CD14-positive monocyte (primary cell): ENCODE measurements at regions not wholly inside any gene's neighbourhood (a gene's known extent, or its start where the extent isn't known, plus 50 kb on each side); places are given as distances from the start of the nearest gene placed in this dataset.

Experiments
- DNase-seq, 3 donors: peaks; one replicate each; pipeline ENCODE4 v3.0.0-alpha.2; 2011 to 2022
- H2AFZ ChIP-seq: 2 replicates; pipeline ENCODE4 v1.6.0; 2012; ENCODE audit warnings: mild to moderate bottlenecking, low read depth, low read length, inconsistent platforms; ENCODE audit not compliant: insufficient read depth, poor library complexity, severe bottlenecking
- H3K27ac ChIP-seq, 2 donors: 1 replicate in 1 of 2; 2 replicates in 1 of 2; pipeline ENCODE4 v1.5.1; 2012 to 2013; ENCODE audit warnings: low read length in 2 of 2, control low read depth in 1 of 2, inconsistent platforms in 1 of 2, low read depth in 1 of 2, mild to moderate bottlenecking in 1 of 2
- H3K27me3 ChIP-seq, 2 donors: one replicate each; pipeline versions ENCODE4 v1.6.0 to v1.6.1; 2011 to 2013; ENCODE audit warnings: low read length in 2 of 2; ENCODE audit not compliant: control insufficient read depth in 2 of 2, insufficient read depth in 2 of 2
- H3K36me3 ChIP-seq, 2 donors: replicated peaks in 1 of 2; 1 replicate in 1 of 2; 2 replicates in 1 of 2; pipeline versions ENCODE4 v1.5.1 to v1.6.1; 2012 to 2013; ENCODE audit warnings: low read length in 2 of 2, control low read depth in 1 of 2, inconsistent platforms in 1 of 2, mild to moderate bottlenecking in 1 of 2; ENCODE audit not compliant: insufficient read depth in 2 of 2, control insufficient read depth in 1 of 2
- H3K4me1 ChIP-seq, 2 donors: 1 replicate in 1 of 2; 2 replicates in 1 of 2; pipeline versions ENCODE4 v1.5.1 to v1.6.1; 2012 to 2013; ENCODE audit warnings: low read length in 2 of 2, control low read depth in 1 of 2, inconsistent platforms in 1 of 2, mild to moderate bottlenecking in 1 of 2, moderate library complexity in 1 of 2; ENCODE audit not compliant: insufficient read depth in 2 of 2, control insufficient read depth in 1 of 2
- H3K4me2 ChIP-seq: replicated peaks from 2 replicates; pipeline ENCODE3; 2012; ENCODE audit warnings: low read length, moderate library complexity, mild to moderate bottlenecking; ENCODE audit not compliant: poor library complexity, severe bottlenecking; ENCODE audit errors: extremely low read depth
- H3K4me3 ChIP-seq, 3 experiments: fragments of 200-600 bp in 1 of 3; sonication (generic) in 1 of 3; replicated peaks in 1 of 3; 1 replicate in 2 of 3; 2 replicates in 1 of 3; pipeline ENCODE4 v1.5.1; 2011 to 2013; ENCODE audit warnings: low read length in 3 of 3, mild to moderate bottlenecking in 3 of 3, control low read depth in 2 of 3, low read depth in 2 of 3, inconsistent platforms in 1 of 3, moderate library complexity in 1 of 3
- H3K79me2 ChIP-seq: 2 replicates; pipeline ENCODE4 v1.6.0; 2012; ENCODE audit warnings: mild to moderate bottlenecking, control low read depth, inconsistent platforms, low read length, moderate library complexity; ENCODE audit not compliant: insufficient read depth
- H3K9ac ChIP-seq: 2 replicates; pipeline ENCODE4 v1.6.0; 2017; ENCODE audit warnings: low read length, mild to moderate bottlenecking; ENCODE audit not compliant: insufficient read depth, poor library complexity, severe bottlenecking
- H3K9me3 ChIP-seq, 2 donors: replicated peaks in 1 of 2; 1 replicate in 1 of 2; 2 replicates in 1 of 2; pipeline versions ENCODE4 v1.5.1 to v1.6.1; 2012 to 2013; ENCODE audit warnings: low read length in 2 of 2, control low read depth in 1 of 2; ENCODE audit not compliant: control insufficient read depth in 1 of 2, insufficient read depth in 1 of 2
- H4K20me1 ChIP-seq: 2 replicates; pipeline ENCODE4 v1.6.0; 2012; ENCODE audit warnings: mild to moderate bottlenecking, low read length, control low read depth, moderate library complexity; ENCODE audit not compliant: insufficient read depth
- H3K27ac Mint-ChIP-seq, 7 donors: one replicate each; pipeline ENCODE4 v1.8.0; 2020; ENCODE audit warnings: mild to moderate bottlenecking in 7 of 7, mixed read lengths in 7 of 7, moderate library complexity in 6 of 7, inconsistent platforms in 2 of 7
- H3K27me3 Mint-ChIP-seq, 3 donors: one replicate each; pipeline ENCODE4 v1.8.0; 2021 to 2022; ENCODE audit warnings: low read depth in 3 of 3, mild to moderate bottlenecking in 3 of 3, mixed read lengths in 3 of 3, moderate library complexity in 3 of 3, inconsistent platforms in 1 of 3
- H3K36me3 Mint-ChIP-seq, 2 donors: one replicate each; pipeline ENCODE4 v1.8.0; 2020; ENCODE audit warnings: mixed read lengths in 2 of 2, inconsistent platforms in 1 of 2, mild to moderate bottlenecking in 1 of 2
- H3K4me1 Mint-ChIP-seq: one replicate; pipeline ENCODE4 v1.8.0; 2020; ENCODE audit warnings: mild to moderate bottlenecking, mixed read lengths
- H3K4me3 Mint-ChIP-seq, 2 donors: one replicate each; pipeline ENCODE4 v1.8.0; 2020; ENCODE audit warnings: mild to moderate bottlenecking in 2 of 2, mixed read lengths in 2 of 2, moderate library complexity in 1 of 2
- H3K9me3 Mint-ChIP-seq, 7 donors: one replicate each; pipeline ENCODE4 v1.8.0; 2020 to 2022; ENCODE audit warnings: mixed read lengths in 7 of 7, mild to moderate bottlenecking in 6 of 7, moderate library complexity in 6 of 7, inconsistent platforms in 2 of 7
- WGBS: methylation state at CpG from one replicate; pipeline ENCODE4 v1.1.5; 2013; ENCODE audit warnings: missing lambda C conversion rate; ENCODE audit not compliant: insufficient coverage; 5-methylcytosine and 5-hydroxymethylcytosine counted together
- intact Hi-C, 2 donors: fragments of 100-400 bp; cut with micrococcal nuclease; formaldehyde crosslinking; loops; one replicate each; pipeline versions ENCODE4 v1.15.0 to v1.15.1; 2023
- TF ChIP-seq, protein P1 (sequence below): fragments of 200-600 bp; IDR thresholded peaks from one replicate; pipeline ENCODE4 v1.8.0; 2022; ENCODE audit warnings: antibody characterized with exemption, mild to moderate bottlenecking

DNA sequence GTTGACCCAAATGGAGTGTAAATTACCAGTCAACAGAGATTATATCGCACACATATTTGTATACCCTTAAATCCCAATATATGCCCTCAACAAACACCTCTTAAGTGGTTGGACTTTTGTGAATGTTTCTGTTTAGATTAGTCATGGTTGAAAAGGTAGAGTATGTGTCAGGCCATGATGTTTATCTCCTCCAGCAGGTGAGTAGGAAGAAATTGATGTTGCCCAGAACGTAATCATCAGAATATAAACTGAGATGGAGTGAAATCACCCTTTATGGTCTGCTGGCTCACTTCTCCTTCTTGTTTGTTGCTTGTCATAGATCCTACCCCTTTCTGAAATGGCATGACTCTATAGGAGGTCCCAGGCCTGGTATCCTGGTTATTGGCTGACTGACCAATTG, 431.8 kb downstream of the ETS1 start:
- H3K36me3 Mint-ChIP-seq: no peaks in the 10 kb centered on the region
- H3K4me1 ChIP-seq: peaks cover 7 to 8% of the 10 kb centered on the region in 2 donors
- DNase-seq: no peak
- no peaks in the 10 kb centered on the region for H4K20me1 ChIP-seq
- H2AFZ ChIP-seq: no peak overlapping the region
- H3K4me3 Mint-ChIP-seq: no peak overlapping the region
- H3K4me1 Mint-ChIP-seq: peaks cover 10% of the 10 kb centered on the region
- no peaks in the 10 kb centered on the region for H3K36me3 ChIP-seq
- no peak overlapping the region for H3K27ac ChIP-seq
- no peak overlapping the region for H3K9ac ChIP-seq
- TF ChIP-seq, protein P1, sequence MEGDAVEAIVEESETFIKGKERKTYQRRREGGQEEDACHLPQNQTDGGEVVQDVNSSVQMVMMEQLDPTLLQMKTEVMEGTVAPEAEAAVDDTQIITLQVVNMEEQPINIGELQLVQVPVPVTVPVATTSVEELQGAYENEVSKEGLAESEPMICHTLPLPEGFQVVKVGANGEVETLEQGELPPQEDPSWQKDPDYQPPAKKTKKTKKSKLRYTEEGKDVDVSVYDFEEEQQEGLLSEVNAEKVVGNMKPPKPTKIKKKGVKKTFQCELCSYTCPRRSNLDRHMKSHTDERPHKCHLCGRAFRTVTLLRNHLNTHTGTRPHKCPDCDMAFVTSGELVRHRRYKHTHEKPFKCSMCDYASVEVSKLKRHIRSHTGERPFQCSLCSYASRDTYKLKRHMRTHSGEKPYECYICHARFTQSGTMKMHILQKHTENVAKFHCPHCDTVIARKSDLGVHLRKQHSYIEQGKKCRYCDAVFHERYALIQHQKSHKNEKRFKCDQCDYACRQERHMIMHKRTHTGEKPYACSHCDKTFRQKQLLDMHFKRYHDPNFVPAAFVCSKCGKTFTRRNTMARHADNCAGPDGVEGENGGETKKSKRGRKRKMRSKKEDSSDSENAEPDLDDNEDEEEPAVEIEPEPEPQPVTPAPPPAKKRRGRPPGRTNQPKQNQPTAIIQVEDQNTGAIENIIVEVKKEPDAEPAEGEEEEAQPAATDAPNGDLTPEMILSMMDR: no peak
- H3K4me3 ChIP-seq: no peak overlapping the region
- H3K9me3 Mint-ChIP-seq: no peaks in the 10 kb centered on the region
- H3K9me3 ChIP-seq: no peaks in the 10 kb centered on the region
- intact Hi-C loops: loop anchor here (5.0 kb wide), 1 partner anchor 123 kb away; no protein-coding TSS in a partner anchor
- H3K79me2 ChIP-seq: no peaks in the 10 kb centered on the region
- H3K4me2 ChIP-seq: no peak overlapping the region
- no peak overlapping the region for H3K27ac Mint-ChIP-seq
- no peaks in the 10 kb centered on the region for H3K27me3 ChIP-seq
- WGBS: no CpG with 5 or more reads among the region's 2 CpGs
- H3K27me3 Mint-ChIP-seq: peaks cover 0 to 2% (median 0%) of the 10 kb centered on the region in 3 donors

DNA sequence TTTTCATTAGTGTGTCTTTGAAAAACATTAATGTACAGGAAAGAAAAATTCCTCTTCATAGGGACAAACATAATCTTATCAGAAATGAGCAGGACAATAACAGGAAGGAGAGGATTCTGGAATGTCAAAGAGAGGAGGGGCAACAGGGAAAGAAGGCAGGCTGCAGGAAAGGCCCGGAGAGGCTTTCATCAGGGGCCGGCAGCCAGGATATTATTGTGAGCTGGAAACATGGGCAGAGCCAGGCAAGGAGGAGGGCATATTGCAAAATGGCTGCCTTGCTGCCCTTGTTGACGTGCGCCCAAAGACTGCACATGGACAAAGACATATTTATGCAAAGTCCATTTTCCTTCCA, 433.7 kb downstream of the ETS1 start:
- H3K27ac ChIP-seq: no peak overlapping the region
- H3K27ac Mint-ChIP-seq: no peak overlapping the region
- WGBS: 100% methylated on average over 2 of the region's 4 CpGs

More for the DNA sequence above, 433.7 kb downstream of the ETS1 start:
- no peak overlapping the region for H3K4me3 Mint-ChIP-seq
- intact Hi-C loops: no loop called here
- H3K27me3 Mint-ChIP-seq: peaks cover 0 to 2% (median 0%) of the 10 kb centered on the region in 3 donors
- Histone ChIP-seq H3K9me3 (no peaks in the 10 kb centered on the region), H4K20me1 (no peaks in the 10 kb centered on the region), H3K4me2 (no peak overlapping the region), H3K79me2 (no peaks in the 10 kb centered on the region), H3K9ac (no peak overlapping the region), H3K4me3 (no peak overlapping the region), H3K4me1 (peaks cover 1 to 3% of the 10 kb centered on the region in 2 donors), H3K27me3 (no peaks in the 10 kb centered on the region), H3K36me3 (no peaks in the 10 kb centered on the region), H2AFZ (no peak overlapping the region)
- no peaks in the 10 kb centered on the region for H3K36me3 Mint-ChIP-seq
- TF ChIP-seq, protein P1: no peak
- peaks cover 5% of the 10 kb centered on the region for H3K4me1 Mint-ChIP-seq
- H3K9me3 Mint-ChIP-seq: no peaks in the 10 kb centered on the region
- DNase-seq: no peak
